ENCODE measurements at regions not wholly inside any gene's neighbourhood (a gene's known extent, or its start where the extent isn't known, plus 50 kb on each side); places are given as distances from the start of the nearest gene placed in this dataset.
"Not testable (repeated sequence)": the region's sequence is repeated elsewhere in the genome, so short reads cannot be mapped to it uniquely, and the experiment has no call there.

DNA sequence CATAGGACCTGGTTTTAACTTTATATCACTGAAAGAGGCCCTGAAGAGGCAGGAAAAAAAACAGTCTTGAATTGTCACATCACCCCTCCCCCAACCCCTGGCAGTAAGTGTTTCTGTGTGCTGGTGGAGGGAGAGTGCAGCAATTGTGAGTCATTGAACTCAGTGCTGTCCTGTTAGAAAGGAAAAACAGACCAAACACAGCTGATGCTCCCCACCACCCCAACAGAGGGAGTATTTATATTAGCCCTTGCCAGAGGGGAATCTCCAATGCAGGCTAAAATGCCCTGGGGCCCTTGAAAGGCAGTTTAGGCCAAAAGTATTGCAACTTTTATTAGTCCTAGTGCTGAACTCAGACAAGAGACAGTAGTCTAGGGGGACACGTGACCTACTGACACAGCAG, 197.8 kb upstream of the AGTR2 start:
- DNase-seq: no peak

DNA sequence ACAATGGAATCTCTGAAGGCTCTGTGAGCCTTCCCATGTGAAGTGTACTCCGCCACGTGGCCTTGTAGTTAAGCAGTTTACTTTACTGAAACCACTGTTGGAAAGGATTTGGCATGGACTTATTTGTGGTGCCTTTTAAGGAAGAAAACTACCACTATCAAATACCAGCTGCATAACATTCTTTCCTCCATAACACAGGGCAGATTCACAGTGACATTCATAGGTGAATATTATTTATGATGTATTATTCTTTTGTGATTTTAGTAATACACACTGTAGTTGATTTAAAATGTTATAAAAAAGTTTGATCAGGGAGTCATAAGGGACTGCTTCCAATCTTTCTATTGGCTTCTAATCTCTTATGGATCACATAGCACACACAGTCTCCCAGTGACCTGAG, 192.5 kb upstream of the AGTR2 start:
- DNase-seq: no peak

DNA sequence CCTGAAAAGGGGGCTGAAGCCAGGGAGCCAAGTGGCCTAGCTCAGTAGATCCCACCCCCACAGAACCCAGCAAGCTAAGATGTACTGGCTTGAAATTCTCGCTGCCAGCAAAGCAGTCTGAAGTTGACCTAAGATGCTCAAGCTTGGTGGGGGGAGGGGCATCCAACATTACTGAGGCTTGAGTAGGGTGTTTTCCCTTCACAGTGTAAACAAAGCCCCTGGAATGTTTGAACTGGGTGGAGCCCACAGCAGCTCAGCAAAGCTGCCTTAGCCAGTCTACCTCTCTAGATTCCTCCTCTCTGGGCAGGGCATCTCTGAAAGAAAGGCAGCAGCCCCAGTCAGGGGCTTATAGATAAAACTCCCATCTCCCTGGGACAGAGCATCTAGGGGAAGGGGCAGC, 187.4 kb upstream of the AGTR2 start:
- DNase-seq: not testable (repeated sequence)

DNA sequence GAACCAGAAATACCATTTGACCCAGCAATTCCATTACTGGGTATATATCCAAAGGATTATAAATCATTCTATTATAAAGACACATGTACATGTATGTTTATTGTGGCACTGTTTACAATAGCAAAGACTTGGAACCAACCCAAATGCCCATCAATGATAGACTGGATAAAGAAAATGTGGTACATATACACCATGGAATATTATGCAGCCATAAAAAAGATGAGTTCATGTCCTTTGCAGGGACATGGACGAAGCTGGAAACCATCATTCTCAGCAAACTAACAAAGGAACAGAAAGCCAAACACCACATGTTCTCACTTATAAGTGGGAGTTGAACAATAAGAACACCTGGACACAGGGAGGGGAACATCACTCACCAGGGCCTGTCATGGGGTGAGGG, 183.1 kb upstream of the AGTR2 start:
- DNase-seq: not testable (repeated sequence)

DNA sequence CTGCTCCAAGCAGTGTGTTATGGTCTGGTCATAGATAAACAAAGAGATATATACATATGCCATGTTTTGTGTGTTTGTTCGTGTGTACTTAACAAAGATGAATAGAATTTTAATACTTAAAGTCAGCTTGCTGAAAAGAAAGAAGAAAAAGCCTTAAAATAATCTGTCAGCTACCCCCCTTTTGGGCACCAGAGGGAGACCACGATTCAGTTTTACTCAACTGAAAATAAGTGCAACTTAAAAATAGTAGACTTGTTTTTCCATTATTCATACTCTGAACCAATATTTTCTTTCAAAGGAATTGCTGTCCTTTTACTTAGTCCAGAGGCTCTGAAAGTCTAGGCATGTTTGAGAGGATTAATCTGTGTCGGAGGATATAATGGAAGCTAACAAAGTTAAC, 181.7 kb upstream of the AGTR2 start:
- no peak for DNase-seq

DNA sequence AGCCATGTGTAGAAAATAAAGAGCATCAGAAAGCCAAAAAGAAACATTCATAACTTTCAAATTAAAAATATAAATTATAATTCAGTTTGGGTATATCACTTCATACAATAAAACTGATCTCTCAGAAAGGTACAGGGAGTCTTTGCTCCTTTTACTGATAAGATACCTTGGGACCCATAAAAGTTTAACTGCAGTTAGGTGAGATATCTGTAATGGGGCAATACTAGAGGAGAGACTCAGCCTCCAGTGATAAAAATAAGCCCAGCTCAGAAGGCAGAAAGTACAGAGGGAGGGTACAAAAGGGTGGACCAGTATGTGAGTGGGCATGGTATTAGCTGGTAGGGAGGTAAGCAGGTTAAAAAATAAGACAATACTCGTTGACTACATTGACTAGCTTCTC, 180.9 kb upstream of the AGTR2 start:
- no peak for DNase-seq

DNA sequence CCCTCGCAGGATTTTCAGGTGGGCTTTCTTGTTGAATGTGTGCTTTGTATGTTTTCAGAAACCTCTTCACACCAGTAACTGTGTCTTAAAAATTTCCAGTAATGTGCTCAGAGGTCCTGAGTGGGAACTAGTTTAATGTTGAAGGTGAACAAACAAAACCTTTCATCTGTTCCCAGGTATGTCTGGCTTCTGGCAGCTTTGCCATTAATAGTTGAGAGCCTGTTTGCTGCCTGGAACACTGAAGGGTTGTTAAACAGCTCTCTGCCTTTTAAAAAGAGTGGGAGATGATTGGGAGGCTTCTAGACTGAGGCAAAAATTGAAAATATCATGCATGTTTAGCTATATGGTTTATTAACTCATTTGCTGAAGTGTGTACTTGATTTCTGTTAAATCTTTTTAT, 161.2 kb upstream of the AGTR2 start:
- no peak for DNase-seq

DNA sequence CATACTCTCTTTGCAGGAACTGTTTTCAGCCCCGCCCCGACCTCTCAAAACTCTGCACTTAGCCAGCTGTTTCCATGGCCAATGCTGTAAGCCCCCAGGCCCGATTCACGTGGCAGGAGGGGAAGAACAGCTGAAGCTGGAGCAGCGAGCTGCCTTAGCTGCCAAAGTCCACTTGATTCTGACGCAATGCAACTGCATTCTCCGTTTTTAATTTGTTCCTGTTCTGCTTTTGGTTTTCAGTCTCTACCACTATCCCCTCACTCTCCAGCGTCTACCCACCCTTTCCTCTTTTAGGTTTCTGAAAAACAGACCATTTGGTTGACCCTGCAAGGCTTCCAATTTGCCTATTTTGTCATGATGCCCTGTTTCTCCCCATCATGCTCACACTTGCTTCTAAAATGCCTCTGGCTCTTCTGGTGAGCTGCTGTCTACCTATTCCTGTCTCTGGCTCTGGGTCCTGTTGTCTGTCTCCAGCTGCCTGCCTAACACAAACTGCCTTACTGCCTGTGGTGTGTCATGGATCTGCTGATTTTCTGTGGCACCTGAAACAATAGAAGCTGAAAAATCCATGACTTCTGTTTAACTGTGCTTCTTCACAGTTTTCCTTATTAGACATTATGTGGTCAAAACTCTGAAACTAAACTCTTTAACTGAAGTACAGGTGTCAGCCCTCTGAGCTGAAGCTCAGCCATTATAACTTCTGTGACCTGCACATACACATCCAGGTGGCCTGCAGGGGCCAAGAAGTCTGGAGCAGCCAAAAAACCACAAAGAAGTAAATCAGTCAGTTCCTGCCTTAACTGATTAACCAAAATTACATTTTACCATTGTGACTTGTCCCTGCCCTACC, 160.5 kb upstream of the AGTR2 start:
- no peak for DNase-seq

DNA sequence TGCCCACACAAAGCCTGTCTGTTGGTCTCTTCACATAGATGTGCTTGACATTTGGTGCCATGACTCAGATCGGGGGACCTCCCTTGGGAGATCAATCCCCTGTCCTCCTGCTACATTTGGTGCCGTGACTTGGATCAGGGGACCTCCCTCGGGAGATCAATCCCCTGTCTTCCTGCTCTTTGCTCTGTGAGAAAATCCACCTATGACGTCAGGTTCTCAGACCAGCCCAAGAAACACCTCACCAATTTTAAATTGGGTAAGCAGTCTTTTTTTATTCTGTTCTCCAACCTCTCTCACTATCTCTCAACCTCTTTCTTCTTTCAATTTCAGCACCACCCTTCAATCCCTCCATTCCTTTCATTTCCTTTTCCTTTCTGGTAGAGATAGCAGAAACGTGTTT, 159.6 kb upstream of the AGTR2 start:
- no peak for DNase-seq

DNA sequence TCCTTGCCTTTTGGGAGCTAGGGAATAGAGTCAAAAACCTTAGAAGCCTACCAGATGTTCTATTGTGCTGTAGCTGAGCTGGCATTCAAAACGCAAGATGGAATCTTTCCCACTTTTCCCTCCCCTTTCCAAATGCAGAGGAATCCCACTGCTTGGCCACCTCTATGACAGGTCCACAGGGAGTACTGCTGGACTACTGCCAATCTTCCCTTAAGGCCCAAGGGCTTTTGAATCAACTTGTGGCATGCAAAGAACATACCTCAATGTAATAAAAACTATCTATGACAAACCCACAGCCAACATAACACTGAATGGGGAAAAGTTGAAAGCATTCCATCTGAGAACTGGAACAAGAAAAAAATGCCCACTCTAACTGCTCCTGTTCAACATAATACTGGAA, 139.2 kb upstream of the AGTR2 start:
- no peak for DNase-seq

All from NCI-H345 (cell line).